ENCODE measurements at regions not wholly inside any gene's neighbourhood (a gene's known extent, or its start where the extent isn't known, plus 50 kb on each side); places are given as distances from the start of the nearest gene placed in this dataset.

GRCh38 chr18:78056011-78056410, 806.4 kb downstream of the GALR1 start:
- TF ChIP-seq, protein P1, sequence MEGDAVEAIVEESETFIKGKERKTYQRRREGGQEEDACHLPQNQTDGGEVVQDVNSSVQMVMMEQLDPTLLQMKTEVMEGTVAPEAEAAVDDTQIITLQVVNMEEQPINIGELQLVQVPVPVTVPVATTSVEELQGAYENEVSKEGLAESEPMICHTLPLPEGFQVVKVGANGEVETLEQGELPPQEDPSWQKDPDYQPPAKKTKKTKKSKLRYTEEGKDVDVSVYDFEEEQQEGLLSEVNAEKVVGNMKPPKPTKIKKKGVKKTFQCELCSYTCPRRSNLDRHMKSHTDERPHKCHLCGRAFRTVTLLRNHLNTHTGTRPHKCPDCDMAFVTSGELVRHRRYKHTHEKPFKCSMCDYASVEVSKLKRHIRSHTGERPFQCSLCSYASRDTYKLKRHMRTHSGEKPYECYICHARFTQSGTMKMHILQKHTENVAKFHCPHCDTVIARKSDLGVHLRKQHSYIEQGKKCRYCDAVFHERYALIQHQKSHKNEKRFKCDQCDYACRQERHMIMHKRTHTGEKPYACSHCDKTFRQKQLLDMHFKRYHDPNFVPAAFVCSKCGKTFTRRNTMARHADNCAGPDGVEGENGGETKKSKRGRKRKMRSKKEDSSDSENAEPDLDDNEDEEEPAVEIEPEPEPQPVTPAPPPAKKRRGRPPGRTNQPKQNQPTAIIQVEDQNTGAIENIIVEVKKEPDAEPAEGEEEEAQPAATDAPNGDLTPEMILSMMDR (IDR thresholded peaks at IDR 0.05; ENCODE audit: low read depth, low read length): no peak
- DNase-seq (ENCODE audit: extremely low read depth, low read depth): no peak

DNA sequence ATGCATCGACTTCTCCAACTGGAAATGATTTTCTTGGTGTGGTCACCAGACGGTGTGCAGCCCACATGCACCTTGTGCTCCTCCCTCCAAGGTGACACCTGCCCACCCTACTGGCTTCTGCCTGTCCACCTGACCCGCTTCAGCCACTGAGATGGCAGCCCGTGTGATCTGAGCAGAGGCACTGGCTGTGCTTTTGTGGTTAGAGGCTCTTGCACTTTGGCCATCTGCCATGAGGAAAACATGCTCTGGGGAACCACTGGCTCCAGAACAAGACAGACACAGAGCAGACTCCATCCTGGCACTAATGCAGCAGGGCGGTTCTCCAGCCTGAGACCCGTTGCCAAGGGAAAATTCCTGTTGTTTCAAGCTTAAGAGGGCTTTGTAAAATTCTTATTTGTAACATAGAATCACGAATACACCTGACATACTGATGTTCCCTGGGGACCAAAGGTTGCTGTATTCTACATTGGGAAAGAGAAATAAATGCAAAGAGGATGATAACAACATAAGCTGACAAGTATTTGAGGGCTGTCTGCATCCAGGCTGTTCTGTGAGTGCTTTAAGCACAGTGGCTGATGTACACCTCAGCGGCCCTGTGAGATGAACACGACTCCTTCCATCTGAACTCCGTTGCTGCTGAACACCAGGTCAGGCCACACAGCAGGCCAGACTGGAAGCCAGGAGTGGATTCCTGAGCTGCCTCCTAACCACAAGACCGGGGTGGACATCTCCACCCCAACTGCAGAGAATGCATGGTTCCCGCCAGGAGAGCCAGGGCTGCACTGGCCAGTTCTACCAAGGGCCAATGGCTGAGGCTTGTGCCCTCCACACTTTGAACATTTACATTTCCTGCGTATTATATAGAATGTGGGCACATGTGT, 820.4 kb downstream of the GALR1 start:
- no peak for DNase-seq (ENCODE audit: extremely low read depth, low read depth)
- TF ChIP-seq, protein P1 (IDR thresholded peaks at IDR 0.05; ENCODE audit: low read depth, low read length): no peak

GRCh38 chr18:78071166-78071710, 821.6 kb downstream of the GALR1 start:
- DNase-seq (ENCODE audit: extremely low read depth, low read depth): no peak
- TF ChIP-seq, protein P1 (IDR thresholded peaks at IDR 0.05; ENCODE audit: low read depth, low read length): no peak

DNA sequence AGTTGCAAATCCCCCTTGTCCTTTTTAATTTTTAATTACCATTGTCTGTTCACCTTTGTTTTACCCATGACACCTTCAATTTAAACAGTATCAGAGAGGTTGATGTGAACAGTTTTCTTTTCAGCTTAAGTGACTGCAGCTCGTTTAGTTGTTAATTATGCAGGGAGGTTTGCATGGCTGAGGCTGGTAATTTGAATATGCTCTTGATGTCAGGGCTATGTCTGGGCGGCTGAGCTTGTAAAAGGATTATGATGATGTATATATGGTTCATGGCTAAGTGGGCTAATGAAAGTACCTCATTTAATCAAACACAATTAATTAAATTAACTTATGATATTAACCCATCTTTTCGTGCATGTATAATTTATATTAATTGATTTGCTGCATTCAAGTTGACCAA, 822.1 kb downstream of the GALR1 start:
- TF ChIP-seq, protein P1 (IDR thresholded peaks at IDR 0.05; ENCODE audit: low read depth, low read length): no peak
- no peak for DNase-seq (ENCODE audit: extremely low read depth, low read depth)

GRCh38 chr18:78072375-78072774, 822.7 kb downstream of the GALR1 start:
- TF ChIP-seq, protein P1 (IDR thresholded peaks at IDR 0.05; ENCODE audit: low read depth, low read length): no peak

DNA sequence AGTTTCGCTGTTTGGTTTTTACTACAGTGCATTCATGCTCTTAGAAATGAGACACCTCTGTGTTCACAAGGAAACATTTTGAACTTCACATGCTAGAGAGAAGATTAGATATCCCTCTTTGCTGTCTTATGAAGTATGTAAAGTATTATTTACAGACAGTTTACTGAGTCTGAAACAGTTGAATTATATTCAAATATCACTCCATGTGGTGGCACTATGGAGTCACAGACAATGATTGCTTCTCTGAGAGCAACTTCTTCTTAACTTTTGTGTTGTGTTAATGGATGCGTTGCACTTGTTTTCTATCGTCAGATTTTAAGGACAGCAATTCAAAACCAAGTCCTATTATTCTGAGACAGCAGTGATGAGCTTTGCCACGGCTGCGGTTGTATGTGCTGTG, 823.6 kb downstream of the GALR1 start:
- no peak for DNase-seq (ENCODE audit: extremely low read depth, low read depth)
- TF ChIP-seq, protein P1 (IDR thresholded peaks at IDR 0.05; ENCODE audit: low read depth, low read length): no peak

More at GRCh38 chr18:78072375-78072774, 822.7 kb downstream of the GALR1 start:
- DNase-seq (ENCODE audit: extremely low read depth, low read depth): no peak

GRCh38 chr18:78074400-78075020, 824.9 kb downstream of the GALR1 start:
- DNase-seq (ENCODE audit: extremely low read depth, low read depth): no peak
- TF ChIP-seq, protein P1 (IDR thresholded peaks at IDR 0.05; ENCODE audit: low read depth, low read length): no peak

All from AG09319 (cell line).